ENCODE measurements at regions not wholly inside any gene's neighbourhood (a gene's known extent, or its start where the extent isn't known, plus 50 kb on each side); places are given as distances from the start of the nearest gene placed in this dataset.

- TF ChIP-seq CTCF (IDR thresholded peaks at IDR 0.05) = no peak
- TF ChIP-seq POLR2A (IDR thresholded peaks at IDR 0.05) = no peak
Observed at GRCh38 chr18:57950542-57950941, 93.5 kb upstream of the NEDD4L start.

Data from transverse colon (tissue), 3 donors.